Keratinocyte (primary cell): ENCODE measurements at regions not wholly inside any gene's neighbourhood (a gene's known extent, or its start where the extent isn't known, plus 50 kb on each side); places are given as distances from the start of the nearest gene placed in this dataset.
A peak's percentile ranks its signal among the peaks of the same experiment; 100 is the strongest.

ENCODE experiments used
- DNase-seq: peaks from one replicate; pipeline ENCODE4 v3.0.0-alpha.2; 2011; ENCODE audit warnings: low read depth, missing footprints, low spot score
- FAIRE-seq: peaks from 2 replicates; lab custom pipeline; 2011; peaks lifted over from hg19 to GRCh38; lab: Jason Lieb, UNC
- H2AFZ ChIP-seq: 2 replicates; pipeline ENCODE4 v1.6.0; 2012; ENCODE audit warnings: low read length, control low read depth, inconsistent platforms; ENCODE audit not compliant: control insufficient read depth
- H3K27ac ChIP-seq: 2 replicates; pipeline ENCODE4 v1.5.1; 2011; ENCODE audit warnings: low read length; ENCODE audit not compliant: control insufficient read depth, insufficient read depth
- H3K27me3 ChIP-seq: 3 replicates; pipeline ENCODE4 v1.6.0; 2011; ENCODE audit warnings: low read length; ENCODE audit not compliant: control insufficient read depth, insufficient read depth; ENCODE audit errors: extremely low read depth
- H3K36me3 ChIP-seq, 2 experiments: 2 replicates in 1 of 2; 3 replicates in 1 of 2; pipeline ENCODE4 v1.5.1; 2011; ENCODE audit warnings: low read length in 2 of 2, mild to moderate bottlenecking in 1 of 2; ENCODE audit not compliant: control insufficient read depth in 2 of 2, insufficient read depth in 2 of 2; ENCODE audit errors: extremely low read depth in 1 of 2
- H3K4me1 ChIP-seq: 3 replicates; pipeline ENCODE4 v1.5.1; 2011; ENCODE audit warnings: low read length; ENCODE audit not compliant: control insufficient read depth, insufficient read depth; ENCODE audit errors: extremely low read depth
- H3K4me2 ChIP-seq: 3 replicates; pipeline ENCODE4 v1.6.0; 2011; ENCODE audit warnings: low read depth, low read length; ENCODE audit not compliant: control insufficient read depth, insufficient read depth; ENCODE audit errors: extremely low read depth
- H3K4me3 ChIP-seq, 3 experiments: fragments of 200-600 bp in 1 of 3; sonication (generic) in 1 of 3; 2 replicates in 2 of 3; 3 replicates in 1 of 3; pipeline ENCODE4 v1.5.1; 2011 to 2016; ENCODE audit warnings: low read length in 3 of 3, mild to moderate bottlenecking in 3 of 3, control low read depth in 2 of 3, inconsistent platforms in 1 of 3, low read depth in 1 of 3, mixed read lengths in 1 of 3, mixed run types in 1 of 3, moderate library complexity in 1 of 3; ENCODE audit not compliant: control insufficient read depth in 2 of 3, insufficient read depth in 2 of 3; ENCODE audit errors: extremely low read depth in 1 of 3
- H3K79me2 ChIP-seq: 2 replicates; pipeline ENCODE4 v1.6.0; 2012; ENCODE audit warnings: low read length; ENCODE audit not compliant: control insufficient read depth, insufficient read depth
- H3K9ac ChIP-seq: 3 replicates; pipeline ENCODE4 v1.6.0; 2011; ENCODE audit warnings: low read length; ENCODE audit not compliant: control insufficient read depth, insufficient read depth; ENCODE audit errors: extremely low read depth
- H3K9me1 ChIP-seq: 3 replicates; pipeline ENCODE4 v1.6.0; 2011; ENCODE audit warnings: low read length; ENCODE audit not compliant: control insufficient read depth, insufficient read depth; ENCODE audit errors: extremely low read depth
- H3K9me3 ChIP-seq: 2 replicates; pipeline ENCODE4 v1.5.1; 2012; ENCODE audit warnings: low read depth, low read length; ENCODE audit not compliant: control insufficient read depth
- H4K20me1 ChIP-seq: 3 replicates; pipeline ENCODE4 v1.6.0; 2011; ENCODE audit warnings: low read length; ENCODE audit not compliant: control insufficient read depth, insufficient read depth; ENCODE audit errors: extremely low read depth
- CTCF ChIP-seq, 3 experiments: IDR thresholded peaks in 1 of 3; conservative IDR thresholded peaks in 1 of 3; optimal IDR thresholded peaks in 1 of 3; 2 replicates in 2 of 3; 3 replicates in 1 of 3; pipeline versions ENCODE3 to v1.5.1; 2011; ENCODE audit warnings: low read length in 3 of 3, mild to moderate bottlenecking in 3 of 3, moderate library complexity in 2 of 3, control low read depth in 1 of 3, inconsistent platforms in 1 of 3; ENCODE audit not compliant: insufficient read depth in 2 of 3; ENCODE audit errors: extremely low read depth in 1 of 3
- EZH2 ChIP-seq: IDR thresholded peaks from one replicate; pipeline ENCODE4 v1.6.1; 2012; ENCODE audit warnings: inconsistent platforms, mild to moderate bottlenecking, low read length, moderate library complexity
- dilution Hi-C: fragments of 300-500 bp; cut with MboI; formaldehyde crosslinking; loops from one replicate; pipeline ENCODE4 v1.7.0; 2020; ENCODE audit warnings: low sequenced_read_pairs; ENCODE audit not compliant: extremely low pct_ligation_motif_present

DNA sequence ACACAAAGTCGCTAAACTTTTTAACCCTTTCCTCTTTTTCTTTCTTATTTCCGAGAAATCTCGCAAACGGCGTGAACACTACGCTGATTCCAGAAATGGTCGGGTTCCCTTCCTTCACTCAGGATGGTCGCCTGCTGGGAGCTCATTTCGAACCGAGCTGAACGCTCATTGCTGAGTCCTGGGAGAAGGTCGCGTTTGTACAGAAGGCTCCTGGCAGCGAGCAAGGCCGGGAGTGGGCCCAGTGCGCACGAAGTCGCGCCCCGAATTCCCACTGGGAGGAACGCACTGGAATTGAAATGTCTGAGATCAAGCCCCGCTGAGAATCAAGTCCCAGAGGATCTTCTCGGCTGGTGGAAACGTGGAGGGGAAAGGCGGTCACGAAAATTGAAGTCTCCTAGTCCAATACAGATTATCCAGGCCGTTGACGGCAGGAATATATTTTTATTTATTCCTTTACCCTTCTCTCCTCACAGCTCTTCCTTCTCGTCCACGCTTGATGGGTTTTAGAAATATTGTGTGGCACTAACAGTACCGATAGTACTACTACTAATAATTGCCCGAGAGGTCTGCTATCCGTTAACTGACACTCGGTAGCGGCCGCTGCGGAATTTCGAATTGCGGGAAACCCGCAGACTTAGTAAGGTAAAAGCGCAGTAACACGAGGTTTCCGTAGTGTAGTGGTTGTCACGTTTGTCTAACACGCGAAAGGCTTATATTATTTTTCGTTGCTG is 207.2 kb upstream of the ZNF184 start:
- dilution Hi-C loops, result no loop called here
- H3K4me1 ChIP-seq, result peaks cover 3% of the 10 kb centered on the region
- no peaks in the 10 kb centered on the region for H3K79me2 ChIP-seq
- H3K9me3 ChIP-seq, result no peaks in the 10 kb centered on the region
- FAIRE-seq (no peak), DNase-seq (no peak)
- no peaks in the 10 kb centered on the region for H3K9me1 ChIP-seq
- H3K36me3 ChIP-seq, result no peaks in the 10 kb centered on the region
- H4K20me1 ChIP-seq, result no peaks in the 10 kb centered on the region
- H2AFZ ChIP-seq, result peak overlapping the region; percentile 44
- TF ChIP-seq CTCF (optimal IDR thresholded peaks at IDR 0.05 in 1 of 3, IDR thresholded peaks at IDR 0.05 in 1 of 3, conservative IDR thresholded peaks at IDR 0.05 in 1 of 3; ENCODE audit: extremely low read depth in 1 of 3, insufficient read depth in 2 of 3, low read length in 3 of 3) (no peak), EZH2 (no peak)
- no peak overlapping the region for H3K9ac ChIP-seq
- H3K4me2 ChIP-seq, result peak overlapping the region; percentile 67
- H3K4me3 ChIP-seq, result peak overlapping the region in 1 of 3 experiments; percentile 58
- H3K27me3 ChIP-seq, result no peaks in the 10 kb centered on the region
- no peak overlapping the region for H3K27ac ChIP-seq

GRCh38 chr6:27679308-27679963 is 206.5 kb upstream of the ZNF184 start:
- H2AFZ ChIP-seq, result peak overlapping the region; percentile 44
- H3K9me3 ChIP-seq, result no peaks in the 10 kb centered on the region
- no peak for FAIRE-seq
- H3K4me1 ChIP-seq, result peaks cover 3% of the 10 kb centered on the region
- H3K4me2 ChIP-seq, result peak overlapping the region; percentile 67
- dilution Hi-C loops, result no loop called here
- TF ChIP-seq CTCF (optimal IDR thresholded peaks at IDR 0.05 in 1 of 3, IDR thresholded peaks at IDR 0.05 in 1 of 3, conservative IDR thresholded peaks at IDR 0.05 in 1 of 3; ENCODE audit: extremely low read depth in 1 of 3, insufficient read depth in 2 of 3, low read length in 3 of 3) (no peak), EZH2 (no peak)
- H3K36me3 ChIP-seq, result no peaks in the 10 kb centered on the region
- H3K27ac ChIP-seq, result no peak overlapping the region
- peak overlapping the region in 2 of 3 experiments; percentile 22 to 58 for H3K4me3 ChIP-seq
- H3K9ac ChIP-seq, result no peak overlapping the region
- no peak for DNase-seq
- no peaks in the 10 kb centered on the region for H3K79me2 ChIP-seq
- no peaks in the 10 kb centered on the region for H3K9me1 ChIP-seq
- H3K27me3 ChIP-seq, result no peaks in the 10 kb centered on the region
- no peaks in the 10 kb centered on the region for H4K20me1 ChIP-seq
